Ectodermal cell (in vitro differentiated cells): ENCODE measurements at regions not wholly inside any gene's neighbourhood (a gene's known extent, or its start where the extent isn't known, plus 50 kb on each side); places are given as distances from the start of the nearest gene placed in this dataset.
"Not testable (repeated sequence)": the region's sequence is repeated elsewhere in the genome, so short reads cannot be mapped to it uniquely, and the experiment has no call there.

ENCODE experiments used
- H3K27ac ChIP-seq: 2 replicates; pipeline ENCODE4 v1.7.0; 2013; ENCODE audit warnings: mild to moderate bottlenecking, low read depth, low read length; ENCODE audit not compliant: insufficient read depth, poor library complexity, severe bottlenecking
- H3K27me3 ChIP-seq: 2 replicates; pipeline ENCODE4 v1.7.0; 2013; ENCODE audit warnings: mild to moderate bottlenecking, low read length; ENCODE audit not compliant: insufficient read depth, control insufficient read depth, poor library complexity, severe bottlenecking
- H3K36me3 ChIP-seq: one replicate; pipeline ENCODE4 v1.7.0; 2013; ENCODE audit warnings: low read length; ENCODE audit not compliant: control insufficient read depth, insufficient read depth
- H3K4me1 ChIP-seq: one replicate; pipeline ENCODE4 v1.7.0; 2013; ENCODE audit warnings: low read length; ENCODE audit not compliant: control insufficient read depth, insufficient read depth
- H3K4me3 ChIP-seq: 2 replicates; pipeline ENCODE4 v1.7.0; 2013; ENCODE audit warnings: low read depth, low read length, control low read depth; ENCODE audit not compliant: insufficient read depth
- H3K9me3 ChIP-seq: 2 replicates; pipeline ENCODE4 v1.7.0; 2013; ENCODE audit warnings: mild to moderate bottlenecking, low read length, moderate library complexity; ENCODE audit not compliant: control insufficient read depth
- WGBS, 2 experiments: methylation state at CpG; one replicate each; pipeline ENCODE4 v1.1.7; 2013; ENCODE audit warnings: missing lambda C conversion rate in 2 of 2; 5-methylcytosine and 5-hydroxymethylcytosine counted together

DNA sequence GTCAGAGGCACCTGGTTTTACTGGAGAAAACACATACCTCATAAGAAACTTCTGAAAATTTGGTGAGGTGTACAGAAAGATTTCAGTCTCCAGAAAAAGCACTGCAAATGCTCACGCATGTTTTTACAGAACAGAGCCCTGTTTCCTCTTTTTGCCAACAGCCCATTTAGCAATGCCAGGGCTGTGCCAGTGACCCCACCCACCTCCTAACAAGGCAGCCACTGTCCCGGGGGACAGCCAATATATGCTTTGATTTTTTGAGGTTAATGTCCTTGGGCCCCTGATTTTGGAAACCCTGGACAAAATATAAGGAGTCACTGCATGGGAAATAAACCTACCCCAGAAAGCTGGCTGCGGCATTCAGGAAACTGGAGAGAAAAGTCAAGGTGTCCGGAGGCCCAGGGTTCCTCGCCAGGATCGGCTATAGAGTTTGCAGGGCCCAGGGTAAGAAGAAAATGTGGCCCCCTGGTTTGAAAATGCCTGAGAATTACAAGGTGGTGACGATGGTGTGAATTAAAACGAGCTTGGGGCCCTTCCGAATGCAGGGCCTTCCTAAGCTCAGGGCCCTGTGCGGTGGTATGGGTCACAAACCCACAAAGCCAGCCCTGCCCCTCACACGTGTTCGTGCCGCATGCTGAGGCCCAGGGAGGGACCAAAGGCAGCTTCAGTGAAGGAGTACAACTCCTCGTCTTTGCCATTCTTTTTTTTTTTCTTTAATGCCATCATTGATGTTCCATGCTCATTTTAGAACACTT, 71.1 kb upstream of the WNT7B start:
- 87 to 92% methylated on average over 14 of the region's 14 CpGs for WGBS, 2 experiments
- Histone ChIP-seq H3K36me3 (no peaks in the 10 kb centered on the region), H3K9me3 (no peaks in the 10 kb centered on the region), H3K4me1 (no peaks in the 10 kb centered on the region), H3K27me3 (peaks cover 95% of the 10 kb centered on the region), H3K4me3 (no peak overlapping the region), H3K27ac (no peak overlapping the region)

- H3K4me3 ChIP-seq, H3K4me1 ChIP-seq, H3K27ac ChIP-seq, H3K36me3 ChIP-seq, H3K9me3 ChIP-seq: not testable (repeated sequence)
- 87 to 93% methylated on average over 7 of the region's 7 CpGs for WGBS, 2 experiments
- peaks cover 90% of the 10 kb centered on the region for H3K27me3 ChIP-seq
Measured at GRCh38 chr22:46048661-46049060, 71.7 kb upstream of the WNT7B start.

DNA sequence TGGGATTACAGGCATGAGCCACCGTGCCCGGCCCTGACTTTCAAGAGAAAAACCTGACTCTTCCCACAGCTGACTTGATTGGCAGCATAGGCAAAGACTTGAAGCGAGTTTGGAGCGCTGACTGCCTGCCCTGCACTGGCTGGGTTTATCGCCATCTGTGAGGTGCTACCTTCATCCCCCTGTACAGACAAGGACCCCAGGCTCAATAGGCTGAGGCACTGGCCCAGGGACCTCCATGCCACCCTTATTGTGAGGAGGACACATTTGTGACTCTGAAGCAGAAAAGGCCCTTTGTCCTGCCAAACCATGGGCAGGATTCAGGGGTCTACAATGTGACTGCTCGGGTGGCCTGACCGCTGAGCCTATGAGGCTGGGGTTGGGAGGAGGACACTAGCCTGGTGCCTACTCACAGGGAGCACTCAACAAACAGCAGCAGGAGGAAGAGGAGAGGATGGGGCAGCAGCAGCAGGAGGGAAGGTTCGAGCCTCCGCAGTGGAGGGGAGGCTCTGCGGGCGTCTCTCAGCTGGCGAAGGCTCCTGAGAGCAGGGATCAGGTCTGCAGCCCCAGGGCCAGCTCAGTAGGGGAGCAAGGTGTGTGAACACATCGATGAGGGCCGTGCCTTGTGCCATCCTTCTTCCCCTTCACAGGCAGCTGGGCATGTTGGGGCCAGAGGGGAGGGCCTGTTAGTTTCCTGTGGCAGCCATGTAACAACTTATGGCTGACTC, 72.9 kb upstream of the WNT7B start:
- 90% methylated on average over 14 of the region's 14 CpGs for WGBS, 2 experiments
- Histone ChIP-seq H3K4me3 (no peak overlapping the region), H3K36me3 (no peaks in the 10 kb centered on the region), H3K4me1 (no peaks in the 10 kb centered on the region), H3K27ac (no peak overlapping the region), H3K9me3 (no peaks in the 10 kb centered on the region), H3K27me3 (peaks cover 84% of the 10 kb centered on the region)

DNA sequence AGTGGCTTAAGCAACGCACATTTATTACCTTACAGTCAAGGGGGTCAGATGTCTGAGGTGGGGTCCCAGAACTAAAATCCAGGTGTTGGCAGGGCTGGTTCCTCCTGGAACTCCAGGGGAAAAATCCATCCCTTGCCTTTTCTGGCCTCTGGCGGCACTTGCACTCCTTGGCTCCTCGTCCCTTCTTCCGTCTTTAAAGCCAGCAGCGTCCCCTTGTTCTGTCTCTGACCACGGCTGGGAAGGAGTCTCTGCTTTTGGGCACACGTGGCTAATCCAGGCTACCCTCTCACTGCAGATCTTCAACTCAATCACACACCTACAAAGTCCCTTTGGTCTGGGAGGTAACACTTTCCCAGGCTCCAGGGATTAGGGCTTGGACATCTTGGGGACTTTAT, 73.5 kb upstream of the WNT7B start:
- no peaks in the 10 kb centered on the region for H3K9me3 ChIP-seq
- 84 to 85% methylated on average over 7 of the region's 7 CpGs for WGBS, 2 experiments
- H3K4me3 ChIP-seq, result no peak overlapping the region
- H3K4me1 ChIP-seq, result no peaks in the 10 kb centered on the region
- no peaks in the 10 kb centered on the region for H3K36me3 ChIP-seq
- H3K27me3 ChIP-seq, result peaks cover 84% of the 10 kb centered on the region
- H3K27ac ChIP-seq, result no peak overlapping the region

DNA sequence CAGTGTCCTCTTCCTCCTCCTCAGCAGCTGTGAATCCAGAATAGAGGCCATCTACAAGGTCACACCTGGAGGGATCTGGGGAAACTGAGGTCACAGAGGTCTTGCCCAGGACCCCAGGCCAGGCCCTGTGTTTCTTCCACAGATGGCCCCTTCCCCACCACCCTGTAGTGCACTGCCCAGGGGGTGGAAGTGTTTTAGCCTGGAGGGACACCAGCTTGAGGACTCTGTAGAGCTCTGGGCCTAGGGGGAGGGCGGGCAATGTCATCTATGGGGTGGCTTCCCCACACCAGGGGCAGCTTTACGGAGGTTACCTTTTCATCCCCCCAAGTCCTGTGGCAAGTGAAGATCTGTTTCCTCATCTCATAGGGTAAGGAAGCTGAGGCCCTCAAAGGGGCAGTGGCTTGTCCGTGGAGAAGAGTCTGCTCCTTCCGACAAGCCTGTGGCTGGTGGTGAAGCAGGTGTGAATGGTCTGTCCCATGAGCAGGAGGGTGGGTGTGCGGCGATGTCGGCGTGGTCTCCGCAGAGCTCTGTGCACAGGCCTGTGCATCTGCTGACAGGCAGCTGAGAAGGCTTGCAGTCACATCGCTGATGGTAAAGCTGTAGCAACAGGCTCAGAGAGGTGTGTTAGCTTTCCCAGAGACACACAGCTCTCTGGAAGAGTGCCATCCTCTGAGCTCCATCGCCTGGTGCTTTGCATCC, 74.1 kb upstream of the WNT7B start:
- Histone ChIP-seq H3K27ac (no peak overlapping the region), H3K4me1 (no peaks in the 10 kb centered on the region), H3K4me3 (no peak overlapping the region), H3K36me3 (no peaks in the 10 kb centered on the region), H3K27me3 (peaks cover 84% of the 10 kb centered on the region), H3K9me3 (no peaks in the 10 kb centered on the region)
- 92 to 95% methylated on average over 11 of the region's 11 CpGs for WGBS, 2 experiments

DNA sequence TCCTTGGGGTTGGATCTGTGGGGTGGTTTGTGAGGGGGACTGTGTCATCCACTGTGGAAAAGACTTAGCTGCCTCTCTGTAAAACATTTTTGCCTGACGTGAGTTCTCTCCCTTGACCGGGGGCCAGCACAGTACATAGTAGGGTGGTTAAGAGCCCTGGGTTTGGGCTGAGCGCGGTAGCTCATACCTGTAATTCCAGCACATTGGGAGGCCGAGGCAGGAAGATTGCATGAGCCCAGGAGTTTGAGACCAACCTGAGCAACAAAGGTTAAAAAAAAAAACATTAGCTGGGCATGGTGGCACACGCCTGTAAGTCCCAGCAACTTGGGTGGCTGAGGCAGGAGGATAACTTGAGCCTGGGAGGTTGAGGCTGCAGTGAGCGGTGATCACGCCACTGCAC, 74.7 kb upstream of the WNT7B start:
- WGBS, 2 experiments, result 92 to 94% methylated on average over 8 of the region's 8 CpGs
- H3K36me3 ChIP-seq, result no peaks in the 10 kb centered on the region
- H3K27me3 ChIP-seq, result peaks cover 84% of the 10 kb centered on the region
- H3K4me3 ChIP-seq, result no peak overlapping the region
- no peaks in the 10 kb centered on the region for H3K9me3 ChIP-seq
- H3K27ac ChIP-seq, result no peak overlapping the region
- no peaks in the 10 kb centered on the region for H3K4me1 ChIP-seq

GRCh38 chr22:46052331-46052771, 75.4 kb upstream of the WNT7B start:
- 92 to 95% methylated on average over 6 of the region's 6 CpGs for WGBS, 2 experiments
- no peaks in the 10 kb centered on the region for H3K4me1 ChIP-seq
- no peak overlapping the region for H3K4me3 ChIP-seq
- no peak overlapping the region for H3K27ac ChIP-seq
- H3K36me3 ChIP-seq, result no peaks in the 10 kb centered on the region
- peaks cover 84% of the 10 kb centered on the region for H3K27me3 ChIP-seq
- no peaks in the 10 kb centered on the region for H3K9me3 ChIP-seq

DNA sequence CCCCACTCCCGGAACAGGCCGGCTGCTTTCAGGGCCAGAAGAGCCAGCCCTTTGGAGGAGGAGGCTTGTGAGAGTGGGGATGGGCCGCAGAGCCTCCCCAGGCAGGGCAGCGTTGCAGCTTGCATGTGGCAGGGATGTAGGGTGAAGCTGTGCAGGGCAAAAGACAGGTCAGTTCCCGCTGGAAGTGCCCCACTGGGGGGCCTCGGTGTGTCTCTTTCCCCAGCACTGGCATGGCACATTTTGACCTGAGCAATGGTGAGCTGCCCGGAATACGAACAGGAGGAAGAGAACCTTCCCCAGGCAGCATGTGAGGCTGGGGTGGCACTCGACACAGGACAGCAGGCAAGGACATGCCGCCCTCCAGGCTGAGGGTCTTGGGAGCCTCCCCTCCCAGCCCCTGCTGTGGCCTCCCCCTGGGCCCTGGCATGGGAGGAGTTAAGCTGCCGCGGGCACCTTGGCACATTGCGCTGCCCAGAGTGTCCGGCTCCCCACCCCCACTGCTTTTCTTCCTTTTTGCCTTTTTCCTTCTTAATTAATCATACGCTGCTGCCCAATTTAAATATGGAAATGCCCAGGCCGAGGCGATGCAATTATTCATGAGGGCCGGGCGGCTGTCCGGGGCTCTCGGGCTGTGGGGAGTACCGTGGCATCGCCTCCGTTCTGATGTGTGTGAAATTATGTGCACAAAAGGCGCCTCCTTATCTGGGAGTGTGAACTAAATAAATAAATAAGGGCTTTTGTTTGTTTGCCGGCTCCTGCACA, 76.0 kb upstream of the WNT7B start:
- Histone ChIP-seq H3K9me3 (no peaks in the 10 kb centered on the region), H3K4me1 (no peaks in the 10 kb centered on the region), H3K27ac (no peak overlapping the region), H3K27me3 (peaks cover 84% of the 10 kb centered on the region), H3K4me3 (no peak overlapping the region), H3K36me3 (no peaks in the 10 kb centered on the region)
- WGBS, 2 experiments, result 87% methylated on average over 26 of the region's 26 CpGs

DNA sequence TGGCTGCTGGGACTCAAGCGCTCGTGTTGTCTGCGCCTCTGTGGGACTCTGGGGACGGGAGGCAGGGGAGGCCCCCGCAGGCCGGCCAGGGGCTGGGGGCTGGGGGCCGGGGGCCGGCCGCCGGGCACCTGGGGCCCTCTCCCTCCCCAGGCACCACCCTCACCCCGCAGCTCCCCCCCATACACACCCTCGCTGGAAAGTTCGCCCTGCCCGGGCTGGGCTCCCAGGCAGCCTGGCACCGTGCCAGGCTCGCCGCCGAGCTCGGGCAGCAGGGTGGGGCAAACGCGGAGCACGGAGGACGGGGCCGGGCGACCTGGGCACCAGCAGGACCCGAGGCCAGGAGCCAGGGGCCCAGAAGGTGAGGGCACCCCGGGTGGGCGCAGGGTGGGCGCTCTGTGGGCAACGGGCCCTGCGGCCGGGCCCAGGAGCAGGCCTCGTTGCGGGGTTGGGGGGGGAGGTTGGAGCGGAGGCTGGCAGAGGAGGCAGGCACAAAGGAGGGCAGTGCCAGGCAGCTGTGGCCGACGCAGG, 76.7 kb upstream of the WNT7B start:
- H3K4me3 ChIP-seq, result no peak overlapping the region
- 94% methylated on average over 37 of the region's 37 CpGs for WGBS, 2 experiments

More for the DNA sequence above, 76.7 kb upstream of the WNT7B start:
- Histone ChIP-seq H3K4me1 (no peaks in the 10 kb centered on the region), H3K36me3 (no peaks in the 10 kb centered on the region), H3K9me3 (no peaks in the 10 kb centered on the region), H3K27me3 (peaks cover 84% of the 10 kb centered on the region), H3K27ac (no peak overlapping the region)
